NCI-H2227 treated with DMSO at 0.1 percent for 48 hours (cell line): ENCODE measurements at regions not wholly inside any gene's neighbourhood (a gene's known extent, or its start where the extent isn't known, plus 50 kb on each side); places are given as distances from the start of the nearest gene placed in this dataset.
"Not testable (repeated sequence)": the region's sequence is repeated elsewhere in the genome, so short reads cannot be mapped to it uniquely, and the experiment has no call there.

Source experiments
- DNase-seq: peaks from one replicate; lab custom pipeline; 2025; lab: John Stamatoyannopoulos, UW

- DNase-seq, result peak; percentile 29
Measured at GRCh38 chr5:88666761-88667495, 216.1 kb downstream of the MEF2C start.

- no peak for DNase-seq
Measured at GRCh38 chr5:88665750-88666215, 217.2 kb downstream of the MEF2C start.

GRCh38 chr5:88664645-88665044 lies 218.3 kb downstream of the MEF2C start:
- DNase-seq, result no peak

- DNase-seq, result no peak
Measured at GRCh38 chr5:88663793-88664216, 219.2 kb downstream of the MEF2C start.

GRCh38 chr5:88662846-88663245 lies 220.1 kb downstream of the MEF2C start:
- no peak for DNase-seq

- DNase-seq, result no peak
Measured at GRCh38 chr5:88661806-88662207, 221.2 kb downstream of the MEF2C start.

- peak; percentile 95 for DNase-seq
Measured at GRCh38 chr5:88660947-88661805, 221.8 kb downstream of the MEF2C start.

GRCh38 chr5:88660264-88660946 lies 222.6 kb downstream of the MEF2C start:
- peak; percentile 65 for DNase-seq

GRCh38 chr5:88659529-88660263 lies 223.3 kb downstream of the MEF2C start:
- DNase-seq, result no peak

GRCh38 chr5:88658886-88659285 lies 224.1 kb downstream of the MEF2C start:
- no peak for DNase-seq

- no peak for DNase-seq
Measured at GRCh38 chr5:88657906-88658775, 224.8 kb downstream of the MEF2C start.

- DNase-seq, result no peak
Measured at GRCh38 chr5:88657136-88657535, 225.8 kb downstream of the MEF2C start.

- DNase-seq, result no peak
Measured at GRCh38 chr5:88656221-88656950, 226.6 kb downstream of the MEF2C start.

GRCh38 chr5:88653471-88653870 lies 229.5 kb downstream of the MEF2C start:
- no peak for DNase-seq

GRCh38 chr5:88647901-88648300 lies 235.1 kb downstream of the MEF2C start:
- no peak for DNase-seq

- DNase-seq, result no peak
Measured at GRCh38 chr5:88646866-88647265, 236.1 kb downstream of the MEF2C start.

GRCh38 chr5:88644676-88645075 lies 238.3 kb downstream of the MEF2C start:
- DNase-seq, result no peak

GRCh38 chr5:88643315-88643714 lies 239.7 kb downstream of the MEF2C start:
- no peak for DNase-seq

- DNase-seq, result no peak
Measured at GRCh38 chr5:88634014-88634413, 249.0 kb downstream of the MEF2C start.

GRCh38 chr5:88622890-88623289 lies 260.1 kb downstream of the MEF2C start:
- DNase-seq, result not testable (repeated sequence)
